GM23338 (cell line): ENCODE measurements at regions not wholly inside any gene's neighbourhood (a gene's known extent, or its start where the extent isn't known, plus 50 kb on each side); places are given as distances from the start of the nearest gene placed in this dataset.

ENCODE experiments used
- ATAC-seq: fragments of 200-7000 bp; cut with Tn5 transposase; 3 replicates; pipeline ENCODE4 v1.9.1; 2020
- DNase-seq: peaks from one replicate; pipeline ENCODE4 v3.0.0-alpha.2; 2015; ENCODE audit warnings: low spot score
- H2AFZ ChIP-seq: fragments of 200-600 bp; sonication (generic); 2 replicates; pipeline ENCODE4 v1.8.0; 2016; ENCODE audit warnings: antibody characterized with exemption, mild to moderate bottlenecking, moderate library complexity
- H3F3A ChIP-seq: fragments of 200-600 bp; sonication (generic); replicated peaks from 2 replicates; pipeline ENCODE4 v1.8.0; 2017; ENCODE audit warnings: antibody characterized with exemption, mixed run types, low read depth
- H3K27ac ChIP-seq: fragments of 200-600 bp; sonication (generic); 2 replicates; pipeline ENCODE4 v1.6.1; 2016; ENCODE audit warnings: low read depth
- H3K27me3 ChIP-seq: fragments of 200-600 bp; sonication (generic); 2 replicates; pipeline ENCODE4 v1.8.0; 2016; ENCODE audit warnings: mild to moderate bottlenecking, mixed run types, moderate library complexity; ENCODE audit not compliant: insufficient read depth
- H3K36me3 ChIP-seq: fragments of 200-600 bp; sonication (generic); 2 replicates; pipeline ENCODE4 v1.8.0; 2016; ENCODE audit warnings: mild to moderate bottlenecking; ENCODE audit not compliant: insufficient read depth
- H3K4me1 ChIP-seq: fragments of 200-600 bp; sonication (generic); 2 replicates; pipeline ENCODE4 v1.8.0; 2016; ENCODE audit warnings: mild to moderate bottlenecking, moderate library complexity; ENCODE audit not compliant: insufficient read depth
- H3K4me2 ChIP-seq: fragments of 200-600 bp; sonication (generic); 2 replicates; pipeline ENCODE4 v1.7.1; 2017; ENCODE audit warnings: mixed run types
- H3K4me3 ChIP-seq: fragments of 200-600 bp; sonication (generic); 2 replicates; pipeline ENCODE4 v1.6.1; 2016; ENCODE audit warnings: mixed run types
- H3K79me2 ChIP-seq: fragments of 200-600 bp; sonication (generic); replicated peaks from 2 replicates; pipeline ENCODE4 v1.8.0; 2017; ENCODE audit warnings: mild to moderate bottlenecking; ENCODE audit not compliant: insufficient read depth
- H3K9me2 ChIP-seq: fragments of 200-600 bp; sonication (generic); 2 replicates; pipeline ENCODE4 v1.8.0; 2017; ENCODE audit not compliant: insufficient read depth
- H4K20me1 ChIP-seq: fragments of 200-600 bp; sonication (generic); replicated peaks from 2 replicates; pipeline ENCODE4 v1.8.0; 2017; ENCODE audit warnings: mild to moderate bottlenecking; ENCODE audit not compliant: insufficient read depth
- H3K27ac Mint-ChIP-seq: 2 replicates; pipeline ENCODE4 v1.8.0; 2020; ENCODE audit warnings: inconsistent platforms, mild to moderate bottlenecking, moderate library complexity, mixed read lengths
- H3K27me3 Mint-ChIP-seq: 3 replicates; pipeline ENCODE4 v1.8.0; 2022; ENCODE audit warnings: low read depth, mild to moderate bottlenecking, moderate library complexity, mixed read lengths, inconsistent platforms; ENCODE audit not compliant: insufficient read depth, poor library complexity
- H3K36me3 Mint-ChIP-seq: 3 replicates; pipeline ENCODE4 v1.8.0; 2021; ENCODE audit warnings: low read depth, mild to moderate bottlenecking, inconsistent platforms, moderate library complexity, mixed read lengths
- H3K4me1 Mint-ChIP-seq: 3 replicates; pipeline ENCODE4 v1.8.0; 2020; ENCODE audit warnings: mild to moderate bottlenecking, inconsistent platforms, mixed read lengths
- H3K4me3 Mint-ChIP-seq: 3 replicates; pipeline ENCODE4 v1.8.0; 2021; ENCODE audit warnings: moderate library complexity, mild to moderate bottlenecking, inconsistent platforms, mixed read lengths
- H3K9me3 Mint-ChIP-seq: 3 replicates; pipeline ENCODE4 v1.8.0; 2020; ENCODE audit warnings: moderate library complexity, mild to moderate bottlenecking, inconsistent platforms, mixed read lengths
- CREB1 ChIP-seq: fragments of 250-450 bp; sonication (Bioruptor Pico); IDR thresholded peaks from 2 replicates; pipeline ENCODE4 v1.5.0; 2020; ENCODE audit warnings: low read depth, mild to moderate bottlenecking, moderate library complexity
- EZH2 ChIP-seq: fragments of 200-600 bp; sonication (generic); IDR thresholded peaks from one replicate; pipeline ENCODE4 v1.8.0; 2017; ENCODE audit warnings: antibody characterized with exemption, mild to moderate bottlenecking, low read depth; ENCODE audit not compliant: unreplicated experiment
- EZH2phosphoT487 ChIP-seq: fragments of 200-600 bp; sonication (generic); IDR thresholded peaks from one replicate; pipeline ENCODE4 v1.8.1; 2018; ENCODE audit warnings: antibody characterized with exemption; ENCODE audit not compliant: unreplicated experiment
- STAT1 ChIP-seq: IDR thresholded peaks from one replicate; pipeline ENCODE4 v1.6.1; 2016; ENCODE audit warnings: antibody characterized with exemption; ENCODE audit not compliant: unreplicated experiment
- ZNF114 ChIP-seq: fragments of 250-450 bp; sonication (Bioruptor Pico); IDR thresholded peaks from 2 replicates; pipeline ENCODE4 v1.5.0; 2020; ENCODE audit warnings: mild to moderate bottlenecking, moderate library complexity
- ZNF331 ChIP-seq: fragments of 250-450 bp; sonication (Bioruptor Pico); IDR thresholded peaks from 2 replicates; pipeline ENCODE4 v1.5.0; 2020; ENCODE audit warnings: low read depth, mild to moderate bottlenecking, moderate library complexity
- TF ChIP-seq, protein P1 (sequence below), 2 experiments: fragments of 200-600 bp in 1 of 2; sonication (generic) in 1 of 2; conservative IDR thresholded peaks; 2 replicates each; pipeline versions ENCODE4 v1.5.1 to v1.6.1; 2016 to 2017; ENCODE audit warnings: antibody characterized with exemption in 2 of 2, low read depth in 2 of 2, mild to moderate bottlenecking in 2 of 2, moderate library complexity in 1 of 2
- TF ChIP-seq, protein P2 (sequence below): IDR thresholded peaks from one replicate; pipeline ENCODE4 v1.6.1; 2018; ENCODE audit warnings: antibody characterized with exemption; ENCODE audit not compliant: unreplicated experiment
- TF ChIP-seq, protein P3 (sequence below): IDR thresholded peaks from 2 replicates; pipeline ENCODE4 v1.6.1; 2016; ENCODE audit warnings: antibody characterized with exemption

DNA sequence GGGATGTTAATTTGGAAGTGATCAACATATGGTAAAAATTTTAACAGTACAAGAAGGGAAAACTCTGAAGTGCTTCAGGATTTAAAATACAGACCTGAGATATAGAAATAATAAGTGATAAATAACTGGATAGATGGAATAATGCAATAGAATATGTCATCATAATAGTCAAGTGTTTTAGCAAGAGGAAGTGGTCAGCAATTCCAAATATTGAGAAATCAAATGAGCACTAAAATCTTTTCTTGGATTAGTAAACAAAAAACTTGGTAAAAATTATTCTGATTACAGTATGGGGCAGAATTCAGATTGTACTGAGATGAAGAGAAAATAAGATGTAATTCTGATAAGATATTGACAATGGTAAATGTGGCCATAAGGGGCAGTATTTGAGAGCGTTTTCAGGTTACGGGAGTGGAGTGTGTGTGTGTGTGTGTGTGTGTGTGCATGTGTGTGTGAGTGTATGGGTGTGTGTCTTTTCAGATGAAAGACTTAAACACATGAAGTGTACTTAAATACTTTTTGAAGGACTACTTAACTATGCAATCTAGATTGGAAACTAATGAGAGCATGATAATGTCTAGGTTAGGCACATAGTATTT is 217.9 kb upstream of the ITGA4 start:
- Histone ChIP-seq H4K20me1 (no peaks in the 10 kb centered on the region), H3K27me3 (no peaks in the 10 kb centered on the region), H3K79me2 (no peaks in the 10 kb centered on the region), H3K4me1 (peaks cover 2% of the 10 kb centered on the region), H3K36me3 (no peaks in the 10 kb centered on the region), H3K9me2 (no peaks in the 10 kb centered on the region; the same call in 1 of the 2 replicates), H2AFZ (no peak overlapping the region), H3K27ac (no peak overlapping the region), H3K4me3 (no peak overlapping the region), H3K4me2 (no peak overlapping the region), H3F3A (no peaks in the 10 kb centered on the region)
- no peak overlapping the region for H3K4me3 Mint-ChIP-seq
- H3K4me1 Mint-ChIP-seq, result peaks cover 5% of the 10 kb centered on the region
- no peak overlapping the region for H3K27ac Mint-ChIP-seq
- ATAC-seq, result peak; percentile 38; the same call in 2 of the 3 replicates
- H3K9me3 Mint-ChIP-seq, result no peaks in the 10 kb centered on the region
- no peaks in the 10 kb centered on the region for H3K27me3 Mint-ChIP-seq
- no peaks in the 10 kb centered on the region for H3K36me3 Mint-ChIP-seq
- TF ChIP-seq CREB1 (CRISPR knock-in tag) (0 out of 2 replicates have a peak, but pooled peaks have one; percentile 8), STAT1 (no peak), EZH2 (no peak), EZH2phosphoT487 (no peak)
- TF ChIP-seq, protein P1, sequence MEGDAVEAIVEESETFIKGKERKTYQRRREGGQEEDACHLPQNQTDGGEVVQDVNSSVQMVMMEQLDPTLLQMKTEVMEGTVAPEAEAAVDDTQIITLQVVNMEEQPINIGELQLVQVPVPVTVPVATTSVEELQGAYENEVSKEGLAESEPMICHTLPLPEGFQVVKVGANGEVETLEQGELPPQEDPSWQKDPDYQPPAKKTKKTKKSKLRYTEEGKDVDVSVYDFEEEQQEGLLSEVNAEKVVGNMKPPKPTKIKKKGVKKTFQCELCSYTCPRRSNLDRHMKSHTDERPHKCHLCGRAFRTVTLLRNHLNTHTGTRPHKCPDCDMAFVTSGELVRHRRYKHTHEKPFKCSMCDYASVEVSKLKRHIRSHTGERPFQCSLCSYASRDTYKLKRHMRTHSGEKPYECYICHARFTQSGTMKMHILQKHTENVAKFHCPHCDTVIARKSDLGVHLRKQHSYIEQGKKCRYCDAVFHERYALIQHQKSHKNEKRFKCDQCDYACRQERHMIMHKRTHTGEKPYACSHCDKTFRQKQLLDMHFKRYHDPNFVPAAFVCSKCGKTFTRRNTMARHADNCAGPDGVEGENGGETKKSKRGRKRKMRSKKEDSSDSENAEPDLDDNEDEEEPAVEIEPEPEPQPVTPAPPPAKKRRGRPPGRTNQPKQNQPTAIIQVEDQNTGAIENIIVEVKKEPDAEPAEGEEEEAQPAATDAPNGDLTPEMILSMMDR (conservative IDR thresholded peaks at IDR 0.05; ENCODE audit: low read depth in 2 of 2), result peak; percentile 63 to 67
- peak; percentile 58 for DNase-seq

DNA sequence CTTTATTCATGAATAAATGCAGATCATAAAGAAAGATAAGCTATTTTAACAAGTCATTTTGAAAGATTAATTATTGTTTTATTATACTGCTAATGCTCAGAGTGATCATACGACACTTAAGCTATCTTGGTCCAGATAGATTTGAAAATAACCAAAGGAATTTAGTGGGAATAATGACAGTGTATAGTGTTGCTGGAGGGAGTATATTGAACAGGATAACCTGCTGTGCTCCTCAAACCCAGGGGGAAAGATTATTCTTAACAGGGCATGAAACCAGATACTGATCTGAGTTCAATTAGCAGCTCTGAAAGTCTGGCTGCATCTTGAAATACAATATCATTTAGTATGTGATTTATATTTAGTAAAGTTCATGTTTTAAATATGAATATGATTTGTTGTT is 216.3 kb upstream of the ITGA4 start:
- no peak overlapping the region for H3K27ac Mint-ChIP-seq
- Histone ChIP-seq H3K4me2 (no peak overlapping the region), H4K20me1 (no peaks in the 10 kb centered on the region), H3F3A (no peaks in the 10 kb centered on the region), H3K36me3 (no peaks in the 10 kb centered on the region), H3K79me2 (no peaks in the 10 kb centered on the region), H3K27me3 (no peaks in the 10 kb centered on the region), H3K27ac (no peak overlapping the region), H3K9me2 (no peaks in the 10 kb centered on the region; the same call in 1 of the 2 replicates), H3K4me1 (no peaks in the 10 kb centered on the region), H2AFZ (no peak overlapping the region), H3K4me3 (no peak overlapping the region)
- ATAC-seq, result no peak
- DNase-seq, result no peak
- no peaks in the 10 kb centered on the region for H3K36me3 Mint-ChIP-seq
- no peaks in the 10 kb centered on the region for H3K4me1 Mint-ChIP-seq
- no peak overlapping the region for H3K4me3 Mint-ChIP-seq
- no peaks in the 10 kb centered on the region for H3K9me3 Mint-ChIP-seq
- H3K27me3 Mint-ChIP-seq, result no peaks in the 10 kb centered on the region
- TF ChIP-seq, protein P1 (conservative IDR thresholded peaks at IDR 0.05; ENCODE audit: low read depth in 2 of 2), result no peak
- no peak for TF ChIP-seq ZNF331
- TF ChIP-seq, protein P2, sequence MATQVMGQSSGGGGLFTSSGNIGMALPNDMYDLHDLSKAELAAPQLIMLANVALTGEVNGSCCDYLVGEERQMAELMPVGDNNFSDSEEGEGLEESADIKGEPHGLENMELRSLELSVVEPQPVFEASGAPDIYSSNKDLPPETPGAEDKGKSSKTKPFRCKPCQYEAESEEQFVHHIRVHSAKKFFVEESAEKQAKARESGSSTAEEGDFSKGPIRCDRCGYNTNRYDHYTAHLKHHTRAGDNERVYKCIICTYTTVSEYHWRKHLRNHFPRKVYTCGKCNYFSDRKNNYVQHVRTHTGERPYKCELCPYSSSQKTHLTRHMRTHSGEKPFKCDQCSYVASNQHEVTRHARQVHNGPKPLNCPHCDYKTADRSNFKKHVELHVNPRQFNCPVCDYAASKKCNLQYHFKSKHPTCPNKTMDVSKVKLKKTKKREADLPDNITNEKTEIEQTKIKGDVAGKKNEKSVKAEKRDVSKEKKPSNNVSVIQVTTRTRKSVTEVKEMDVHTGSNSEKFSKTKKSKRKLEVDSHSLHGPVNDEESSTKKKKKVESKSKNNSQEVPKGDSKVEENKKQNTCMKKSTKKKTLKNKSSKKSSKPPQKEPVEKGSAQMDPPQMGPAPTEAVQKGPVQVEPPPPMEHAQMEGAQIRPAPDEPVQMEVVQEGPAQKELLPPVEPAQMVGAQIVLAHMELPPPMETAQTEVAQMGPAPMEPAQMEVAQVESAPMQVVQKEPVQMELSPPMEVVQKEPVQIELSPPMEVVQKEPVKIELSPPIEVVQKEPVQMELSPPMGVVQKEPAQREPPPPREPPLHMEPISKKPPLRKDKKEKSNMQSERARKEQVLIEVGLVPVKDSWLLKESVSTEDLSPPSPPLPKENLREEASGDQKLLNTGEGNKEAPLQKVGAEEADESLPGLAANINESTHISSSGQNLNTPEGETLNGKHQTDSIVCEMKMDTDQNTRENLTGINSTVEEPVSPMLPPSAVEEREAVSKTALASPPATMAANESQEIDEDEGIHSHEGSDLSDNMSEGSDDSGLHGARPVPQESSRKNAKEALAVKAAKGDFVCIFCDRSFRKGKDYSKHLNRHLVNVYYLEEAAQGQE, result no peak
- TF ChIP-seq, protein P3, sequence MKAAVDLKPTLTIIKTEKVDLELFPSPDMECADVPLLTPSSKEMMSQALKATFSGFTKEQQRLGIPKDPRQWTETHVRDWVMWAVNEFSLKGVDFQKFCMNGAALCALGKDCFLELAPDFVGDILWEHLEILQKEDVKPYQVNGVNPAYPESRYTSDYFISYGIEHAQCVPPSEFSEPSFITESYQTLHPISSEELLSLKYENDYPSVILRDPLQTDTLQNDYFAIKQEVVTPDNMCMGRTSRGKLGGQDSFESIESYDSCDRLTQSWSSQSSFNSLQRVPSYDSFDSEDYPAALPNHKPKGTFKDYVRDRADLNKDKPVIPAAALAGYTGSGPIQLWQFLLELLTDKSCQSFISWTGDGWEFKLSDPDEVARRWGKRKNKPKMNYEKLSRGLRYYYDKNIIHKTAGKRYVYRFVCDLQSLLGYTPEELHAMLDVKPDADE, result no peak
- no peak for TF ChIP-seq STAT1
- no peak for TF ChIP-seq CREB1 (CRISPR knock-in tag)
- no peak for TF ChIP-seq ZNF114 (CRISPR knock-in tag)
